ENCODE measurements at regions not wholly inside any gene's neighbourhood (a gene's known extent, or its start where the extent isn't known, plus 50 kb on each side); places are given as distances from the start of the nearest gene placed in this dataset.
A peak's percentile ranks its signal among the peaks of the same experiment; 100 is the strongest.

GRCh38 chr2:128520791-128521190, 202.1 kb upstream of the HS6ST1 start:
- no peaks in the 10 kb centered on the region for H3K27me3 ChIP-seq
- no peaks in the 10 kb centered on the region for H3K9me3 ChIP-seq
- H3K4me1 ChIP-seq = peaks cover 52% of the 10 kb centered on the region
- H3K9ac ChIP-seq = no peak overlapping the region
- no peak for TF ChIP-seq Cebpa-rat (IDR thresholded peaks at IDR 0.05)
- peak overlapping the region; percentile 79 for H3K4me2 ChIP-seq
- H3K27ac ChIP-seq = 0 out of 2 replicates have a peak overlapping the region, but pooled peaks have one; percentile 14
- H3K36me3 ChIP-seq = peaks cover 8% of the 10 kb centered on the region; the same call in 1 of the 2 replicates
- H3K4me3 ChIP-seq = no peak overlapping the region
- H4K20me1 ChIP-seq = no peaks in the 10 kb centered on the region

GRCh38 chr2:128521482-128521881, 202.8 kb upstream of the HS6ST1 start:
- no peaks in the 10 kb centered on the region for H4K20me1 ChIP-seq
- no peaks in the 10 kb centered on the region for H3K27me3 ChIP-seq
- H3K4me3 ChIP-seq = no peak overlapping the region
- no peak overlapping the region for H3K9ac ChIP-seq
- H3K4me1 ChIP-seq = peaks cover 55% of the 10 kb centered on the region
- H3K4me2 ChIP-seq = peak overlapping the region; percentile 79
- H3K27ac ChIP-seq = no peak overlapping the region
- H3K36me3 ChIP-seq = peaks cover 8% of the 10 kb centered on the region; the same call in 1 of the 2 replicates
- no peaks in the 10 kb centered on the region for H3K9me3 ChIP-seq
- no peak for TF ChIP-seq Cebpa-rat (IDR thresholded peaks at IDR 0.05)

- no peak for TF ChIP-seq Cebpa-rat (IDR thresholded peaks at IDR 0.05)
- H3K27ac ChIP-seq = 0 out of 2 replicates have a peak overlapping the region, but pooled peaks have one; percentile 18
- H3K27me3 ChIP-seq = no peaks in the 10 kb centered on the region
- H4K20me1 ChIP-seq = no peaks in the 10 kb centered on the region
- no peaks in the 10 kb centered on the region for H3K9me3 ChIP-seq
- H3K36me3 ChIP-seq = peaks cover 8% of the 10 kb centered on the region; the same call in 1 of the 2 replicates
- peaks cover 55% of the 10 kb centered on the region for H3K4me1 ChIP-seq
- no peak overlapping the region for H3K9ac ChIP-seq
- no peak overlapping the region for H3K4me3 ChIP-seq
- peak overlapping the region; percentile 79 for H3K4me2 ChIP-seq
These were observed 204.2 kb upstream of the HS6ST1 start for GRCh38 chr2:128522829-128523228.

GRCh38 chr2:128523457-128523856, 204.8 kb upstream of the HS6ST1 start:
- Histone ChIP-seq H3K4me2 (peak overlapping the region; percentile 79), H3K9ac (no peak overlapping the region), H3K27me3 (no peaks in the 10 kb centered on the region), H3K27ac (no peak overlapping the region), H4K20me1 (no peaks in the 10 kb centered on the region), H3K36me3 (peaks cover 8% of the 10 kb centered on the region; the same call in 1 of the 2 replicates), H3K4me3 (no peak overlapping the region), H3K4me1 (peaks cover 55% of the 10 kb centered on the region), H3K9me3 (no peaks in the 10 kb centered on the region)
- no peak for TF ChIP-seq Cebpa-rat (IDR thresholded peaks at IDR 0.05)

GRCh38 chr2:128524183-128524582, 205.5 kb upstream of the HS6ST1 start:
- no peak for TF ChIP-seq Cebpa-rat (IDR thresholded peaks at IDR 0.05)
- no peak overlapping the region for H3K4me2 ChIP-seq
- no peak overlapping the region for H3K27ac ChIP-seq
- H3K9ac ChIP-seq = no peak overlapping the region
- no peaks in the 10 kb centered on the region for H4K20me1 ChIP-seq
- H3K27me3 ChIP-seq = no peaks in the 10 kb centered on the region
- H3K4me3 ChIP-seq = no peak overlapping the region
- no peaks in the 10 kb centered on the region for H3K9me3 ChIP-seq
- H3K4me1 ChIP-seq = peaks cover 55% of the 10 kb centered on the region
- peaks cover 5% of the 10 kb centered on the region; the same call in 1 of the 2 replicates for H3K36me3 ChIP-seq

- H3K4me2 ChIP-seq = 0 out of 2 replicates have a peak overlapping the region, but pooled peaks have one; percentile 12
- H3K27me3 ChIP-seq = no peaks in the 10 kb centered on the region
- no peak overlapping the region for H3K27ac ChIP-seq
These were observed 207.0 kb upstream of the HS6ST1 start for GRCh38 chr2:128525653-128526052.

GRCh38 chr2:128526455-128526976, 207.8 kb upstream of the HS6ST1 start:
- no peak overlapping the region for H3K4me2 ChIP-seq
- H3K36me3 ChIP-seq = no peaks in the 10 kb centered on the region
- H3K9me3 ChIP-seq = no peaks in the 10 kb centered on the region
- no peak overlapping the region for H3K27ac ChIP-seq
- no peak overlapping the region for H3K9ac ChIP-seq
- no peaks in the 10 kb centered on the region for H3K27me3 ChIP-seq
- peaks cover 31% of the 10 kb centered on the region for H3K4me1 ChIP-seq
- no peaks in the 10 kb centered on the region for H4K20me1 ChIP-seq
- no peak for TF ChIP-seq Cebpa-rat (IDR thresholded peaks at IDR 0.05)
- no peak overlapping the region for H3K4me3 ChIP-seq

More at GRCh38 chr2:128525653-128526052, 207.0 kb upstream of the HS6ST1 start:
- no peaks in the 10 kb centered on the region for H3K9me3 ChIP-seq
- no peak for TF ChIP-seq Cebpa-rat (IDR thresholded peaks at IDR 0.05)
- no peaks in the 10 kb centered on the region for H3K36me3 ChIP-seq
- H3K4me1 ChIP-seq = peaks cover 40% of the 10 kb centered on the region
- H4K20me1 ChIP-seq = no peaks in the 10 kb centered on the region
- no peak overlapping the region for H3K9ac ChIP-seq
- no peak overlapping the region for H3K4me3 ChIP-seq

GRCh38 chr2:128528133-128528532, 209.5 kb upstream of the HS6ST1 start:
- H3K4me3 ChIP-seq = no peak overlapping the region
- H3K4me1 ChIP-seq = peaks cover 15% of the 10 kb centered on the region
- H3K9ac ChIP-seq = no peak overlapping the region
- H3K36me3 ChIP-seq = no peaks in the 10 kb centered on the region
- TF ChIP-seq Cebpa-rat (IDR thresholded peaks at IDR 0.05) = no peak
- no peak overlapping the region for H3K4me2 ChIP-seq
- H3K27me3 ChIP-seq = no peaks in the 10 kb centered on the region
- no peaks in the 10 kb centered on the region for H3K9me3 ChIP-seq
- H4K20me1 ChIP-seq = no peaks in the 10 kb centered on the region
- no peak overlapping the region for H3K27ac ChIP-seq

- no peak overlapping the region for H3K4me3 ChIP-seq
- no peak overlapping the region for H3K27ac ChIP-seq
- no peaks in the 10 kb centered on the region for H3K36me3 ChIP-seq
- no peak overlapping the region for H3K9ac ChIP-seq
- TF ChIP-seq Cebpa-rat (IDR thresholded peaks at IDR 0.05) = no peak
- H3K4me1 ChIP-seq = peaks cover 8% of the 10 kb centered on the region; the same call in 1 of the 2 replicates
- H3K27me3 ChIP-seq = no peaks in the 10 kb centered on the region
- no peaks in the 10 kb centered on the region for H3K9me3 ChIP-seq
- no peak overlapping the region for H3K4me2 ChIP-seq
- no peaks in the 10 kb centered on the region for H4K20me1 ChIP-seq
These were observed 211.4 kb upstream of the HS6ST1 start for GRCh38 chr2:128530025-128530573.

- H3K4me2 ChIP-seq = no peak overlapping the region
- no peaks in the 10 kb centered on the region for H4K20me1 ChIP-seq
- no peak overlapping the region for H3K27ac ChIP-seq
- peaks cover 4% of the 10 kb centered on the region for H3K4me1 ChIP-seq
- no peak for TF ChIP-seq Cebpa-rat (IDR thresholded peaks at IDR 0.05)
- H3K27me3 ChIP-seq = no peaks in the 10 kb centered on the region
- H3K36me3 ChIP-seq = no peaks in the 10 kb centered on the region
- no peak overlapping the region for H3K4me3 ChIP-seq
- H3K9ac ChIP-seq = no peak overlapping the region
- H3K9me3 ChIP-seq = no peaks in the 10 kb centered on the region
These were observed 213.2 kb upstream of the HS6ST1 start for GRCh38 chr2:128531856-128532255.

Measured in BLaER1 (cell line).